ENCODE measurements at regions not wholly inside any gene's neighbourhood (a gene's known extent, or its start where the extent isn't known, plus 50 kb on each side); places are given as distances from the start of the nearest gene placed in this dataset.

GRCh38 chr4:97110506-97110905 is 1032.8 kb downstream of the STPG2 start:
- DNase-seq (ENCODE audit: low read depth), result no peak
- TF ChIP-seq CTCF (conservative IDR thresholded peaks at IDR 0.05; ENCODE audit: low read depth, low read length), result no peak
- no peak overlapping the region for H3K4me3 ChIP-seq (ENCODE audit: low read depth, low read length)

- TF ChIP-seq CTCF (conservative IDR thresholded peaks at IDR 0.05; ENCODE audit: low read depth, low read length), result no peak
- no peak for DNase-seq (ENCODE audit: low read depth)
- no peak overlapping the region for H3K4me3 ChIP-seq (ENCODE audit: low read depth, low read length)
Measured at GRCh38 chr4:97116511-97116910, 1026.8 kb downstream of the STPG2 start.

- TF ChIP-seq CTCF (conservative IDR thresholded peaks at IDR 0.05; ENCODE audit: low read depth, low read length), result no peak
- no peak for DNase-seq (ENCODE audit: low read depth)
- H3K4me3 ChIP-seq (ENCODE audit: low read depth, low read length), result no peak overlapping the region
Measured at GRCh38 chr4:97121493-97121892, 1021.8 kb downstream of the STPG2 start.

GRCh38 chr4:97123573-97123972 is 1019.7 kb downstream of the STPG2 start:
- TF ChIP-seq CTCF (conservative IDR thresholded peaks at IDR 0.05; ENCODE audit: low read depth, low read length), result no peak
- DNase-seq (ENCODE audit: low read depth), result no peak
- no peak overlapping the region for H3K4me3 ChIP-seq (ENCODE audit: low read depth, low read length)

GRCh38 chr4:97132435-97132834 is 1010.8 kb downstream of the STPG2 start:
- TF ChIP-seq CTCF (conservative IDR thresholded peaks at IDR 0.05; ENCODE audit: low read depth, low read length), result no peak
- no peak overlapping the region for H3K4me3 ChIP-seq (ENCODE audit: low read depth, low read length)
- no peak for DNase-seq (ENCODE audit: low read depth)

GRCh38 chr4:97134456-97134855 is 1008.8 kb downstream of the STPG2 start:
- no peak for DNase-seq (ENCODE audit: low read depth)
- no peak for TF ChIP-seq CTCF (conservative IDR thresholded peaks at IDR 0.05; ENCODE audit: low read depth, low read length)
- H3K4me3 ChIP-seq (ENCODE audit: low read depth, low read length), result no peak overlapping the region

GRCh38 chr4:97139791-97140190 is 1003.5 kb downstream of the STPG2 start:
- TF ChIP-seq CTCF (conservative IDR thresholded peaks at IDR 0.05; ENCODE audit: low read depth, low read length), result no peak
- no peak for DNase-seq (ENCODE audit: low read depth)
- H3K4me3 ChIP-seq (ENCODE audit: low read depth, low read length), result no peak overlapping the region
